ENCODE measurements at regions not wholly inside any gene's neighbourhood (a gene's known extent, or its start where the extent isn't known, plus 50 kb on each side); places are given as distances from the start of the nearest gene placed in this dataset.
A peak's percentile ranks its signal among the peaks of the same experiment; 100 is the strongest.

DNA sequence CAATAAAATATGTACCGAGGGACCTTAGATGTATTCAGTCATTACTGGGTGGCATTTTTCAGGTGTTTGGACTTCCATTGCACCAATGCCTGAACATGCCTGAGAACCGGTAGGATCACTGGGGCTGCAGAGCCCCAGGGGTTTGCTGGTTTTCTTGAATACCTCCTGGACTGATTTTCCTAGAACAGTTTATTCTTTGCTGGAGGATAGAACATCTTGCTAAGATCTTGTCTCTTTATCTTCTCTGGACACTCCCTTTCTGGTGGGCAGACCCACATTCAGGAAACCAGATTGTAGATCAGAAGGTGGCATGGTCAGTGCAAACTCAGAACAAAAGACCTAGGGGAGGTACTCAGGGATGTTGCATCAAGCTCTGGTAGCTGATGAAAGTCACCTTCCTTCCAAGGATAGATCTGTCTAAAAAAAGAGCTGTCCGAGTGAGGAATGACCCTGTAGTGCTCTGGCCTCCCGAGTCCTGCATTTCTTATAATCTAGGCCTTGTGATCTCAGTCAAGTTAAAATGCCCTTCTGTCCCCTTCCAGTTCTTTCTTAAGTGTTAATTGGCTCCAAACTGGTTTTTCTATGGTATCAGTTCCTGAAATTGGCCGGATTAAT is 84.8 kb downstream of the CLDN34 start:
- H3K4me3 ChIP-seq (ENCODE audit: low read length): no peak overlapping the region
- DNase-seq (ENCODE audit: low read depth): no peak
- TF ChIP-seq, protein P1, sequence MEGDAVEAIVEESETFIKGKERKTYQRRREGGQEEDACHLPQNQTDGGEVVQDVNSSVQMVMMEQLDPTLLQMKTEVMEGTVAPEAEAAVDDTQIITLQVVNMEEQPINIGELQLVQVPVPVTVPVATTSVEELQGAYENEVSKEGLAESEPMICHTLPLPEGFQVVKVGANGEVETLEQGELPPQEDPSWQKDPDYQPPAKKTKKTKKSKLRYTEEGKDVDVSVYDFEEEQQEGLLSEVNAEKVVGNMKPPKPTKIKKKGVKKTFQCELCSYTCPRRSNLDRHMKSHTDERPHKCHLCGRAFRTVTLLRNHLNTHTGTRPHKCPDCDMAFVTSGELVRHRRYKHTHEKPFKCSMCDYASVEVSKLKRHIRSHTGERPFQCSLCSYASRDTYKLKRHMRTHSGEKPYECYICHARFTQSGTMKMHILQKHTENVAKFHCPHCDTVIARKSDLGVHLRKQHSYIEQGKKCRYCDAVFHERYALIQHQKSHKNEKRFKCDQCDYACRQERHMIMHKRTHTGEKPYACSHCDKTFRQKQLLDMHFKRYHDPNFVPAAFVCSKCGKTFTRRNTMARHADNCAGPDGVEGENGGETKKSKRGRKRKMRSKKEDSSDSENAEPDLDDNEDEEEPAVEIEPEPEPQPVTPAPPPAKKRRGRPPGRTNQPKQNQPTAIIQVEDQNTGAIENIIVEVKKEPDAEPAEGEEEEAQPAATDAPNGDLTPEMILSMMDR (conservative IDR thresholded peaks at IDR 0.05; ENCODE audit: low read length): no peak

DNA sequence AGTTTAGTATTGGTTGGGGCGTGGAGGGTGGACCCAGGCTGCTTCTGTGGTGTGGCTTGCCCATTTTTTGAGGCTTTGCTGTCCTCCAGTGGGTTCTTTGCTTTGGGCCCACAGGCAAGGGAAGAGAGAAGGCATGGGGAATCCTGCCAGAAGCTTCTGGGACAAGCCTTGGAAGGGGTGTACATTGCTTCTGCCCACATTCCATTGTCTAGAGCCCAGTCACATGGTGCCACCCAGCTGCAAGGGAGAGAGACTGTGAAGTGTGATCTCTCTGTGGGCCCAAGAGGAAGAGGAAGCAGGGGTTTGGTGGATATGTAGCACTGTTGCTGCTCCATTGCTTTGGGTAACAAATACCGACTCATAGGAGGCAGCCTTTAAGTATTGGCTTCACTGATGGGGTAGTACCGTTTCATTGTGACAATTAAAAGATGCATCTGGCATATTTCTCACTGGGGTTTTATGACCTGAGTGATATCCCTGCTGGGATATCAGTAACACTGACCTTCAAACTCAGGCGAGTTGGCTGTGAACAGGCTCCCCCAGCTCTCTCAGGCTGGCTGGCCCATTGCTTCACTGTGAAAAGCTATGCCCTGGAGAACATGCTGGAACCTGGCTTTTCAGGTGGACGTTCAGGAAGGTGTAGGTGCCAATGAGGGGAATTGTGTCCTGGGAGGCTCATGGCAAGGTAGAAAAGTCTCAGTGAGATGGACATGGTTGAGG is 85.9 kb downstream of the CLDN34 start:
- H3K4me3 ChIP-seq (ENCODE audit: low read length): no peak overlapping the region
- TF ChIP-seq, protein P1 (conservative IDR thresholded peaks at IDR 0.05; ENCODE audit: low read length): no peak
- peak; percentile 56 for DNase-seq (ENCODE audit: low read depth)

- no peak overlapping the region for H3K4me3 ChIP-seq (ENCODE audit: low read length)
- TF ChIP-seq, protein P1 (conservative IDR thresholded peaks at IDR 0.05; ENCODE audit: low read length): no peak
- no peak for DNase-seq (ENCODE audit: low read depth)
These were observed 87.2 kb downstream of the CLDN34 start for GRCh38 chrX:10054396-10054795.

DNA sequence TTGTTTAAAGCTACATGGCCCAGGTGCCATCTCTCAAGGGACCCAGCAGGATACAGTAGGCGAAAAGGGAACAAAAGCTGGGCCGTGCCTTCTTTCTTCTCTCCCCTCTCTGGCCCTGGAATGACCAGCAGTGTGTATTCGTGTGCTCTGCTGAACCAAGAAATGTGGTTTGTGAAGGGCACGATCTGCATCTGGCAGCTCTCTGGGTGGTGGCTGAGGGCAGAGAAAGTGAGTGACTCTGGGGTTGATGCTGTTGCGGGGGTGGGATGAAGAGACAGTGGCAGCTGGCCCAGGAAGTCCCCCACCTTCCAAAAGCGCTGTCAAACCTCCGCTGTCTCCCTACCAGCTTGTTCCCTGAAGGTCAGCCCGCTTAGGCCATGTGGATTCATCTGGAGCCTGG is 88.3 kb downstream of the CLDN34 start:
- DNase-seq (ENCODE audit: low read depth): no peak
- TF ChIP-seq, protein P1 (conservative IDR thresholded peaks at IDR 0.05; ENCODE audit: low read length): no peak
- H3K4me3 ChIP-seq (ENCODE audit: low read length): no peak overlapping the region

GRCh38 chrX:10062352-10062751 is 94.4 kb upstream of the CLCN4 start:
- DNase-seq (ENCODE audit: low read depth): no peak
- TF ChIP-seq, protein P1 (conservative IDR thresholded peaks at IDR 0.05; ENCODE audit: low read length): no peak
- H3K4me3 ChIP-seq (ENCODE audit: low read length): no peak overlapping the region

- TF ChIP-seq, protein P1 (conservative IDR thresholded peaks at IDR 0.05; ENCODE audit: low read length): no peak
- H3K4me3 ChIP-seq (ENCODE audit: low read length): no peak overlapping the region
- no peak for DNase-seq (ENCODE audit: low read depth)
These were observed 93.8 kb upstream of the CLCN4 start for GRCh38 chrX:10062980-10063379.

GRCh38 chrX:10064736-10065135 is 92.0 kb upstream of the CLCN4 start:
- no peak overlapping the region for H3K4me3 ChIP-seq (ENCODE audit: low read length)
- no peak for DNase-seq (ENCODE audit: low read depth)
- TF ChIP-seq, protein P1 (conservative IDR thresholded peaks at IDR 0.05; ENCODE audit: low read length): no peak
